ENCODE measurements at regions not wholly inside any gene's neighbourhood (a gene's known extent, or its start where the extent isn't known, plus 50 kb on each side); places are given as distances from the start of the nearest gene placed in this dataset.

DNA sequence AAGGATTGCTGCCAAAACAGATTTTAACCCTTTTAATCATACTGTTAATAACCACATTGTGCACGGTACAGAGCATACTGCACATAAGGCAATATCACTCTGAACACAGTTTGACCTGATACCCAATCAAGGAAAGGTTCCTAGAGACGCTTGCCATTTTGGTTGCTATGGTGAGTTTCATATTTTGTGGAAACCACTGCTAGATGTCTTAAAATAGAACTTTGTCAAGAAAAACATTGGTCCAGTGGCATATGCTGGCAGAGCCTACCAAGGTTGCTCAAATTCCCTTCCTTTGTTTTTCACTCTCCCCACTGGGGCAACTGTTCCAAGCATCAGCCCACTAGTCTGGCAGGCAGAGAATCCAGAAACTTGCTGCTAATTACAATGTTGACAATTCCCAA, 114.8 kb upstream of the DPYD start:
- TF ChIP-seq, protein P1, sequence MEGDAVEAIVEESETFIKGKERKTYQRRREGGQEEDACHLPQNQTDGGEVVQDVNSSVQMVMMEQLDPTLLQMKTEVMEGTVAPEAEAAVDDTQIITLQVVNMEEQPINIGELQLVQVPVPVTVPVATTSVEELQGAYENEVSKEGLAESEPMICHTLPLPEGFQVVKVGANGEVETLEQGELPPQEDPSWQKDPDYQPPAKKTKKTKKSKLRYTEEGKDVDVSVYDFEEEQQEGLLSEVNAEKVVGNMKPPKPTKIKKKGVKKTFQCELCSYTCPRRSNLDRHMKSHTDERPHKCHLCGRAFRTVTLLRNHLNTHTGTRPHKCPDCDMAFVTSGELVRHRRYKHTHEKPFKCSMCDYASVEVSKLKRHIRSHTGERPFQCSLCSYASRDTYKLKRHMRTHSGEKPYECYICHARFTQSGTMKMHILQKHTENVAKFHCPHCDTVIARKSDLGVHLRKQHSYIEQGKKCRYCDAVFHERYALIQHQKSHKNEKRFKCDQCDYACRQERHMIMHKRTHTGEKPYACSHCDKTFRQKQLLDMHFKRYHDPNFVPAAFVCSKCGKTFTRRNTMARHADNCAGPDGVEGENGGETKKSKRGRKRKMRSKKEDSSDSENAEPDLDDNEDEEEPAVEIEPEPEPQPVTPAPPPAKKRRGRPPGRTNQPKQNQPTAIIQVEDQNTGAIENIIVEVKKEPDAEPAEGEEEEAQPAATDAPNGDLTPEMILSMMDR (IDR thresholded peaks at IDR 0.05), result no peak
- no peak for DNase-seq
- Mint-ChIP-seq H3K4me3 (no peak overlapping the region), H3K27ac (no peak overlapping the region), H3K4me1 (ENCODE audit: low read depth) (no peaks in the 10 kb centered on the region), H3K36me3 (ENCODE audit: low read depth) (no peaks in the 10 kb centered on the region), H3K27me3 (peaks cover 19% of the 10 kb centered on the region), H3K9me3 (no peaks in the 10 kb centered on the region)
- POLR2A ChIA-PET, result no interaction called here
- no peak for ATAC-seq (ENCODE audit: poor library complexity)
- no peak overlapping the region for H3K27ac ChIP-seq (ENCODE audit: low read depth in 1 of 2, low read length in 2 of 2)
- intact Hi-C loops (cut with DNase I, micrococcal nuclease), result no loop called here
- no peaks in the 10 kb centered on the region for H3K9me3 ChIP-seq (ENCODE audit: control insufficient read depth in 1 of 2, insufficient read depth in 1 of 2, low read length in 2 of 2)
- no peaks in the 10 kb centered on the region for H3K36me3 ChIP-seq (ENCODE audit: insufficient read depth, low read length)
- H3K27me3 ChIP-seq (ENCODE audit: control insufficient read depth in 1 of 2, insufficient read depth in 2 of 2, low read length in 2 of 2), result peaks cover 0 to 3% of the 10 kb centered on the region in 2 experiments
- H3K4me1 ChIP-seq (ENCODE audit: insufficient read depth, low read length), result no peaks in the 10 kb centered on the region
- CTCF ChIA-PET, result no interaction called here
- H3K4me3 ChIP-seq (ENCODE audit: low read length), result no peak overlapping the region

DNA sequence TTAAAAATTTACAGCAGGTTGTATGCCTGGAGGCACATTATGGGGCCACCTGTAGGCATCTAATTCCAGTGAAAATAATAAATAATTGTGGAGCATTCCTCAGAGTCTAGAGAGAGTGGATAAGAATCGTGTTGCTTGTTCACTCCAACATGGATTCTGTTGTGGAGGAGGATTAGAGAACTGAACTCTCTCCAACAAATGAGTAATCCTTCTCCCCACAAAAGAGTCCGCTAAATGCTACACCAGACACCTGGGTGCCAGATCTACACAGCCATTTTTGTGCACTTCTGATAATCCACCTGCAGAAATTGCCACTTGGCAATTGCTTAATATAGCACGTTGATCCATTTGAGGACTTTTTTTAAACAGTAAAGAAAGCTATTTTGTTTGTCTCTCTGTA, 113.7 kb upstream of the DPYD start:
- CTCF ChIA-PET, result interaction anchor here (1.5 kb wide), 1 partner anchor 114 kb away, joined by 3 read pairs; the partner anchor contains the start of gene DPYD
- no peak for ATAC-seq (ENCODE audit: poor library complexity)
- no peak overlapping the region for H3K4me3 Mint-ChIP-seq

DNA sequence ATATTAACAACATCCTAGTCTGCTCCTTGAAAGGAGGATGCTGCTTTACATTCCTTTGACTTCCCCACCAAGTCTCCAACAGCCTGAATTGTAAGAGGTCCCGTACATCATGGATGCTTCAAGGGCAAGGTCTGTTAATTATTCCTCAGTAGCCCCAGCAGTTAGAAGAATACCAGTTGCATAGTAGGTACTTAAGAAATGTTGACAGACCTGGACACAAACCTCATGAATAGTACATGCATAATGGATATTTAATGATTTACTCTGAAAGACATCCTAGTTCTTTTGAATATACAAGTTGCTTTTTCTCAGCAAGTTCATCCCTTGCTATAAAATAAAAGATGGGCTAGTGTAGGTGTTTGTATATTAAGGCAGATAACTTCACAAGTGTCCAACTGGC, 112.1 kb upstream of the DPYD start:
- Mint-ChIP-seq H3K4me3 (no peak overlapping the region), H3K27ac (no peak overlapping the region), H3K36me3 (ENCODE audit: low read depth) (no peaks in the 10 kb centered on the region), H3K4me1 (ENCODE audit: low read depth) (no peaks in the 10 kb centered on the region), H3K9me3 (no peaks in the 10 kb centered on the region), H3K27me3 (peaks cover 15% of the 10 kb centered on the region)
- ATAC-seq (ENCODE audit: poor library complexity) (no peak), DNase-seq (no peak)
- ChIA-PET CTCF (interaction anchor here (1.5 kb wide), 1 partner anchor 112 kb away, joined by 3 read pairs; the partner anchor contains the start of gene DPYD), POLR2A (no interaction called here)
- peaks cover 0 to 3% of the 10 kb centered on the region in 2 experiments for H3K27me3 ChIP-seq (ENCODE audit: control insufficient read depth in 1 of 2, insufficient read depth in 2 of 2, low read length in 2 of 2)
- no peak overlapping the region for H3K4me3 ChIP-seq (ENCODE audit: low read length)
- no peaks in the 10 kb centered on the region for H3K9me3 ChIP-seq (ENCODE audit: control insufficient read depth in 1 of 2, insufficient read depth in 1 of 2, low read length in 2 of 2)
- intact Hi-C loops (cut with DNase I, micrococcal nuclease), result no loop called here
- no peaks in the 10 kb centered on the region for H3K36me3 ChIP-seq (ENCODE audit: insufficient read depth, low read length)
- no peak overlapping the region for H3K27ac ChIP-seq (ENCODE audit: low read depth in 1 of 2, low read length in 2 of 2)
- TF ChIP-seq, protein P1 (IDR thresholded peaks at IDR 0.05), result no peak
- H3K4me1 ChIP-seq (ENCODE audit: insufficient read depth, low read length), result no peaks in the 10 kb centered on the region

More for the DNA sequence above, 113.7 kb upstream of the DPYD start:
- H3K9me3 Mint-ChIP-seq, result no peaks in the 10 kb centered on the region
- no peaks in the 10 kb centered on the region for H3K36me3 Mint-ChIP-seq (ENCODE audit: low read depth)
- intact Hi-C loops (cut with DNase I, micrococcal nuclease), result no loop called here
- Histone ChIP-seq H3K36me3 (ENCODE audit: insufficient read depth, low read length) (no peaks in the 10 kb centered on the region), H3K27ac (ENCODE audit: low read depth in 1 of 2, low read length in 2 of 2) (no peak overlapping the region), H3K4me1 (ENCODE audit: insufficient read depth, low read length) (no peaks in the 10 kb centered on the region), H3K9me3 (ENCODE audit: control insufficient read depth in 1 of 2, insufficient read depth in 1 of 2, low read length in 2 of 2) (no peaks in the 10 kb centered on the region), H3K27me3 (ENCODE audit: control insufficient read depth in 1 of 2, insufficient read depth in 2 of 2, low read length in 2 of 2) (peaks cover 0 to 3% of the 10 kb centered on the region in 2 experiments), H3K4me3 (ENCODE audit: low read length) (no peak overlapping the region)
- H3K27ac Mint-ChIP-seq, result no peak overlapping the region
- DNase-seq, result no peak
- peaks cover 19% of the 10 kb centered on the region for H3K27me3 Mint-ChIP-seq
- TF ChIP-seq, protein P1 (IDR thresholded peaks at IDR 0.05), result no peak
- POLR2A ChIA-PET, result no interaction called here
- H3K4me1 Mint-ChIP-seq (ENCODE audit: low read depth), result no peaks in the 10 kb centered on the region

Measured in CD4-positive, alpha-beta T cell (primary cell).